Right lobe of liver (tissue), 4 donors: ENCODE measurements at regions not wholly inside any gene's neighbourhood (a gene's known extent, or its start where the extent isn't known, plus 50 kb on each side); places are given as distances from the start of the nearest gene placed in this dataset.

ENCODE experiments used
- POLR2A ChIP-seq: fragments of 450-650 bp; IDR thresholded peaks from one replicate; pipeline ENCODE4 v1.6.1; 2017; ENCODE audit warnings: antibody characterized with exemption, mild to moderate bottlenecking
- TF ChIP-seq, protein P1 (sequence below), 4 donors: fragments of 200-600 bp in 3 of 4; fragments of 450-650 bp in 1 of 4; IDR thresholded peaks; one replicate each; pipeline versions ENCODE4 v1.5.1 to v1.8.0; 2016 to 2022; ENCODE audit warnings: antibody characterized with exemption in 4 of 4, mild to moderate bottlenecking in 2 of 4
- donor health status: DM: no; HTN: no; CAD: no.
- donor health status: DM: no; HTN: no; CAD: no.
- donor health status: DM: no; HTN: yes; CAD: no.

DNA sequence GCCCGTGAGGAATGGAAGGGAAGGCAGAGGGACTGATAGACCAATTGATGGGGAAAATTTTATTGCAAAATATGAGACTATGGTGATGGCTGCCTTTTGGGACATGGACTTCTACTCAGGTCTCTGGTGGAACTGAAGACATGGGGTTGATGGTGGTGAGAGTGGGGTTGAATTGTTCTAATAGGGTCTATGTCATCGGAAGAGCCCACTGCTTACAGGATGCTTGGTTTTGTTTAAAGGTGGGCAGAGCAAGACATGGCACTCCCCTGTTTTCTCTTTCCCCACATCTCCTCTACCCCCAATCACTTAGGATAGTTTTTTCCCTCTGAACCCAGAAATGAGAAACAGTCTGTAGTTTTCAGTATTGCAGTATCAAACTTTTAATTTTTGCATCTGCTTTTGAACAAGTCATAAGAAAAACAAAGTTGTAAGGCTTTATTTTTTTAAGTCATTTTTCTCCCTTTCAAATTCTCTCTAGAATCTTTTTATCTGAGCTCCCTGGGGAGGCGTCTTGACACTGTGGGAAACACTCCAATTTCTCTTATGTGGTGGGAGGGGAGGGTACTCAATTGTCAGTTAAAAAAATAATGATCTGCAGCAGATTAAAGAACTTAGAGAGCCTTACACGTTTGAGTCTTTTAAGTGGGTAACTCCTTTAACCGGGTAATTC lies 276.2 kb upstream of the TBC1D5 start:
- TF ChIP-seq, protein P1, sequence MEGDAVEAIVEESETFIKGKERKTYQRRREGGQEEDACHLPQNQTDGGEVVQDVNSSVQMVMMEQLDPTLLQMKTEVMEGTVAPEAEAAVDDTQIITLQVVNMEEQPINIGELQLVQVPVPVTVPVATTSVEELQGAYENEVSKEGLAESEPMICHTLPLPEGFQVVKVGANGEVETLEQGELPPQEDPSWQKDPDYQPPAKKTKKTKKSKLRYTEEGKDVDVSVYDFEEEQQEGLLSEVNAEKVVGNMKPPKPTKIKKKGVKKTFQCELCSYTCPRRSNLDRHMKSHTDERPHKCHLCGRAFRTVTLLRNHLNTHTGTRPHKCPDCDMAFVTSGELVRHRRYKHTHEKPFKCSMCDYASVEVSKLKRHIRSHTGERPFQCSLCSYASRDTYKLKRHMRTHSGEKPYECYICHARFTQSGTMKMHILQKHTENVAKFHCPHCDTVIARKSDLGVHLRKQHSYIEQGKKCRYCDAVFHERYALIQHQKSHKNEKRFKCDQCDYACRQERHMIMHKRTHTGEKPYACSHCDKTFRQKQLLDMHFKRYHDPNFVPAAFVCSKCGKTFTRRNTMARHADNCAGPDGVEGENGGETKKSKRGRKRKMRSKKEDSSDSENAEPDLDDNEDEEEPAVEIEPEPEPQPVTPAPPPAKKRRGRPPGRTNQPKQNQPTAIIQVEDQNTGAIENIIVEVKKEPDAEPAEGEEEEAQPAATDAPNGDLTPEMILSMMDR (IDR thresholded peaks at IDR 0.05): no peak
- TF ChIP-seq POLR2A: no peak
